HFFc6 (cell line): ENCODE measurements at regions not wholly inside any gene's neighbourhood (a gene's known extent, or its start where the extent isn't known, plus 50 kb on each side); places are given as distances from the start of the nearest gene placed in this dataset.

Experiments
- DNase-seq: peaks from one replicate; pipeline ENCODE4 v3.0.0-alpha.2; 2018
- H3K27ac Mint-ChIP-seq: 2 replicates; pipeline ENCODE4 v1.8.0; 2020; ENCODE audit warnings: mild to moderate bottlenecking, mixed read lengths
- H3K27me3 Mint-ChIP-seq: 2 replicates; pipeline ENCODE4 v1.8.0; 2021; ENCODE audit warnings: mild to moderate bottlenecking, moderate library complexity, mixed read lengths; ENCODE audit not compliant: insufficient read depth
- H3K36me3 Mint-ChIP-seq: 2 replicates; pipeline ENCODE4 v1.8.0; 2021; ENCODE audit warnings: low read depth, mixed read lengths
- H3K4me1 Mint-ChIP-seq: 2 replicates; pipeline ENCODE4 v1.8.0; 2020; ENCODE audit warnings: low read depth, mixed read lengths
- H3K4me3 Mint-ChIP-seq: 2 replicates; pipeline ENCODE4 v1.8.0; 2020; ENCODE audit warnings: mild to moderate bottlenecking, moderate library complexity, mixed read lengths
- H3K9me3 Mint-ChIP-seq: 2 replicates; pipeline ENCODE4 v1.8.0; 2020; ENCODE audit warnings: mild to moderate bottlenecking, mixed read lengths
- CTCF ChIP-seq: fragments of 200-600 bp; sonication (generic); IDR thresholded peaks from 2 replicates; pipeline ENCODE4 v1.5.0; 2021; ENCODE audit warnings: antibody characterized with exemption, mild to moderate bottlenecking

DNA sequence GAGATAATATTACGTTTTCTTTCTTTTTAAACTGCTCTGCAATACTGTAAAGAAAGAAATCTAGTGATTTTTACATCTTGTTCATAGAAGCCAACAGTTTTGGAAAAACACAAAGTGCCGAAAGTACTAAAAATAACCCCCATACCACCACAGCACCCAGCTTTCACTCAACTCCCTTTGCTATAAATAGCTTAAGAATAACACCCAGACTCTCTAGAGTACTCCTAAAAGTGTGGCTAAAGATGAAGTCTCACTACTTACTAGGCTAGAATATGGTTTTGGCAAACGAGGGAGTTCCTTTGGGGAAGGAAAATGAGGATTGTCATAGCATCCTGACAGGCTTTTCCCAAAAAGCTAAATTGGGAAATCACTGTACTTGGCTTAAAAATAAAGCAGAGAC, 151.8 kb upstream of the ANK3 start:
- no peak for DNase-seq
- no peak for TF ChIP-seq CTCF
- H3K9me3 Mint-ChIP-seq, result no peaks in the 10 kb centered on the region
- no peak overlapping the region for H3K4me3 Mint-ChIP-seq
- peaks cover 6% of the 10 kb centered on the region for H3K4me1 Mint-ChIP-seq
- H3K36me3 Mint-ChIP-seq, result no peaks in the 10 kb centered on the region
- no peak overlapping the region for H3K27ac Mint-ChIP-seq
- peaks cover 2% of the 10 kb centered on the region; the same call in 1 of the 2 replicates for H3K27me3 Mint-ChIP-seq

DNA sequence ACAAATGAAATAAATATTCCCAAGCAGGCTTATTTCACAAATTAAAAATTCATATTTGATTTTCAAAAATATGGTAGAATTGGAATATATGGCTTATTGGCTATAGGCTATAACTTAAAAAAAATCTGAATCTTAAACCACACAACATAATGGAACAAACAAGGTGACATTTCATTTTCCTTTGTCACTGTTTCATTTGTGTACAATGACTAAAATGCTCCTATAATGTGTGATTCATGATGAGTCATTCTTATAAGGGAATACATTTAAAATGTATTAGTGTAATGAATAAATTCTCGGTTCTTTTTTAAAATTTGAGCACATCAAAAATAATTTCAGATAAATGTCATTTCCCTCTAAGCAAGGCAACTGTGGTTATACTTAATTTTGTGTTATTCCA, 148.0 kb upstream of the ANK3 start:
- no peak for TF ChIP-seq CTCF
- Mint-ChIP-seq H3K27me3 (peaks cover 2% of the 10 kb centered on the region; the same call in 1 of the 2 replicates), H3K9me3 (no peaks in the 10 kb centered on the region), H3K36me3 (no peaks in the 10 kb centered on the region), H3K4me3 (no peak overlapping the region), H3K4me1 (peaks cover 9% of the 10 kb centered on the region), H3K27ac (no peak overlapping the region)
- no peak for DNase-seq

- H3K27ac Mint-ChIP-seq, result no peak overlapping the region
- no peak for TF ChIP-seq CTCF
- DNase-seq, result peak; percentile 17
- no peaks in the 10 kb centered on the region for H3K36me3 Mint-ChIP-seq
- peaks cover 6% of the 10 kb centered on the region; the same call in 1 of the 2 replicates for H3K27me3 Mint-ChIP-seq
- H3K9me3 Mint-ChIP-seq, result no peaks in the 10 kb centered on the region
- no peak overlapping the region for H3K4me3 Mint-ChIP-seq
- peaks cover 9% of the 10 kb centered on the region for H3K4me1 Mint-ChIP-seq
These were observed 146.9 kb upstream of the ANK3 start for GRCh38 chr10:60536529-60537114.

DNA sequence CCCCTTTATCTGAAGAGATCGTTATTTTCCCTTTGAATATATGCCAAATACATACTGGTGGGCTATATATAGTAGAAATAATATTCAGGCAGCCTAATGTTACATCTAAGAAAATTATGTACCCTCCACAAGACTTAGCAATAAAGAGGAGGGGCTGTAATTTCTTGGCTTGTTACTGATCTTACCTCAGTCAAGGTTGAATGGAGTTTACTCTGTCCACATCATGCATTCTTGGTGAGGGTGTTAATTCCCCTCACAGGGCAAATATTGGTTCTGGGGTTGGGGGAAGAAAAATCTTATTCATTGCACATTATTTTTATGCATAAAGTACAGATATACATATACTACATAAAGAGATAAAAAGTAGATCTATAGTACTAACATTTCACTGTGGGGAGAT, 145.8 kb upstream of the ANK3 start:
- no peak for TF ChIP-seq CTCF
- no peak overlapping the region for H3K27ac Mint-ChIP-seq
- H3K27me3 Mint-ChIP-seq, result peaks cover 6% of the 10 kb centered on the region; the same call in 1 of the 2 replicates

DNA sequence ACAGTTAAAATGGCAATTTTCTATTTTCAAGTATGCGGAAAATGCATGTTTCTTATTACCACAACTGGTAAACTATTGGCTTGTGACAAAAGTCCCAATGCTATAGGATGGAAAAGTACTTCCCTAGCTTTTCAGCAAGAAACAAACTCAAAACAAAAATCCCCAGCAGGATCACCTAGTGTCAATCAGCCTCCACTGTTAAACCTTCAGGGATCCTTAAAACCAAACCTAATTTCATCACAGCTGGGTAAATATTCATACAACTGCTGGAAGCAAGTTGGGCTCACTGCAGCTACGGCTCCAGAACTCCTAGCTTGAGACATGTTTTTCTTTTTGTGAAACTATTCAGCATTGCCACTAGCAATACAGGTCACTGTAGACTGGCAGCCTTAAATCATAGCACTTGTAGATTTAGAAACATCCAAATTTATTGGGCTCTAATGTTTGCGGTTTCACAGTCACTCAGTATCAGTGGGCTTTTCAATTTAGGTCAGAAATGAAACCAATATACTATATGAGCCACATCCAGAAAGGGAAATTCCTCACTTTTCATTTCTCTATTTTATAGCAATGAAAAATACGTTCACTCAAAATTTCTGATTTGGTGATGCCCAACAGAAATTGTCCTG, 145.2 kb upstream of the ANK3 start:
- DNase-seq, result no peak
- no peak overlapping the region for H3K4me3 Mint-ChIP-seq
- no peaks in the 10 kb centered on the region for H3K36me3 Mint-ChIP-seq
- no peak for TF ChIP-seq CTCF
- H3K27ac Mint-ChIP-seq, result no peak overlapping the region
- no peaks in the 10 kb centered on the region for H3K9me3 Mint-ChIP-seq
- H3K4me1 Mint-ChIP-seq, result peaks cover 9% of the 10 kb centered on the region
- peaks cover 6% of the 10 kb centered on the region; the same call in 1 of the 2 replicates for H3K27me3 Mint-ChIP-seq

More for the DNA sequence above, 145.8 kb upstream of the ANK3 start:
- Mint-ChIP-seq H3K36me3 (no peaks in the 10 kb centered on the region), H3K9me3 (no peaks in the 10 kb centered on the region), H3K4me1 (peaks cover 9% of the 10 kb centered on the region), H3K4me3 (no peak overlapping the region)
- no peak for DNase-seq
